H9 (cell line): ENCODE measurements at regions not wholly inside any gene's neighbourhood (a gene's known extent, or its start where the extent isn't known, plus 50 kb on each side); places are given as distances from the start of the nearest gene placed in this dataset.

Experiments used
- DNase-seq: peaks from one replicate; pipeline ENCODE4 v3.0.0-alpha.2; 2017
- H2AFZ ChIP-seq: one replicate; pipeline ENCODE4 v1.6.1; 2013; ENCODE audit warnings: mild to moderate bottlenecking, low read length, control low read depth, moderate library complexity
- H2AK5ac ChIP-seq: 2 replicates; pipeline ENCODE4 v1.6.1; 2013; ENCODE audit warnings: low read length, control low read depth, mixed read lengths; ENCODE audit not compliant: insufficient read length
- H2BK120ac ChIP-seq: one replicate; pipeline ENCODE4 v1.6.1; 2013; ENCODE audit warnings: low read depth, mild to moderate bottlenecking, low read length, control low read depth, inconsistent platforms; ENCODE audit not compliant: poor library complexity, severe bottlenecking
- H2BK12ac ChIP-seq: 2 replicates; pipeline ENCODE4 v1.6.1; 2013; ENCODE audit warnings: low read length, control low read depth, mixed read lengths, low read depth; ENCODE audit not compliant: insufficient read length
- H2BK15ac ChIP-seq: 2 replicates; pipeline ENCODE4 v1.6.1; 2013; ENCODE audit warnings: low read depth, low read length, control low read depth
- H2BK20ac ChIP-seq: one replicate; pipeline ENCODE4 v1.6.1; 2013; ENCODE audit warnings: low read depth, mild to moderate bottlenecking, low read length, control low read depth, inconsistent platforms; ENCODE audit not compliant: poor library complexity, severe bottlenecking
- H2BK5ac ChIP-seq: 2 replicates; pipeline ENCODE4 v1.6.1; 2013; ENCODE audit warnings: low read length, control low read depth, mixed read lengths; ENCODE audit not compliant: insufficient read length
- H3K14ac ChIP-seq: 2 replicates; pipeline ENCODE4 v1.6.1; 2013; ENCODE audit warnings: low read length, control low read depth; ENCODE audit not compliant: insufficient read depth
- H3K18ac ChIP-seq: 2 replicates; pipeline ENCODE4 v1.6.1; 2013; ENCODE audit warnings: low read depth, mild to moderate bottlenecking, mixed read lengths, low read length, control low read depth; ENCODE audit not compliant: insufficient read length
- H3K23ac ChIP-seq: 2 replicates; pipeline ENCODE4 v1.6.1; 2013; ENCODE audit warnings: low read length, control low read depth, mixed read lengths, low read depth; ENCODE audit not compliant: insufficient read length
- H3K23me2 ChIP-seq: 2 replicates; pipeline ENCODE4 v1.6.1; 2013; ENCODE audit warnings: low read depth, mild to moderate bottlenecking, mixed read lengths, low read length, control low read depth; ENCODE audit not compliant: insufficient read length, poor library complexity, severe bottlenecking
- H3K27ac ChIP-seq: 2 replicates; pipeline ENCODE4 v1.5.1; 2013; ENCODE audit warnings: low read length, control low read depth, mixed read lengths, low read depth; ENCODE audit not compliant: insufficient read length
- H3K27me3 ChIP-seq: 2 replicates; pipeline ENCODE4 v1.6.1; 2013; ENCODE audit warnings: low read length, control low read depth, inconsistent platforms; ENCODE audit not compliant: insufficient read depth
- H3K4ac ChIP-seq: 2 replicates; pipeline ENCODE4 v1.6.1; 2013; ENCODE audit warnings: low read depth, mild to moderate bottlenecking, control low read depth, inconsistent platforms, low read length, moderate library complexity
- H3K4me1 ChIP-seq: 2 replicates; pipeline ENCODE4 v1.6.1; 2013; ENCODE audit warnings: low read length, control low read depth, inconsistent platforms; ENCODE audit not compliant: insufficient read depth
- H3K4me2 ChIP-seq: 2 replicates; pipeline ENCODE4 v1.6.1; 2013; ENCODE audit warnings: low read length, control low read depth, mixed read lengths; ENCODE audit not compliant: insufficient read length, insufficient read depth
- H3K56ac ChIP-seq: 2 replicates; pipeline ENCODE4 v1.6.1; 2013; ENCODE audit warnings: low read depth, mild to moderate bottlenecking, mixed read lengths, low read length, control low read depth; ENCODE audit not compliant: insufficient read length
- H3K79me1 ChIP-seq: 2 replicates; pipeline ENCODE4 v1.6.1; 2013; ENCODE audit warnings: low read depth, mild to moderate bottlenecking, moderate library complexity, low read length, control low read depth, inconsistent platforms; ENCODE audit not compliant: insufficient read depth, poor library complexity, severe bottlenecking
- H3K79me2 ChIP-seq: 2 replicates; pipeline ENCODE4 v1.6.1; 2013; ENCODE audit warnings: low read length, control low read depth, inconsistent platforms; ENCODE audit not compliant: insufficient read depth
- H3K9ac ChIP-seq: 2 replicates; pipeline ENCODE4 v1.6.1; 2013; ENCODE audit warnings: low read length, control low read depth, mixed read lengths; ENCODE audit not compliant: insufficient read length; ENCODE audit errors: extremely low read depth
- H3K9me3 ChIP-seq: one replicate; pipeline ENCODE4 v1.6.1; 2013; ENCODE audit warnings: low read depth, low read length, inconsistent platforms; ENCODE audit not compliant: control insufficient read depth
- H3T11ph ChIP-seq: one replicate; pipeline ENCODE4 v1.6.1; 2013; ENCODE audit warnings: mild to moderate bottlenecking, low read length, control low read depth, inconsistent platforms
- H4K20me1 ChIP-seq: one replicate; pipeline ENCODE4 v1.6.1; 2013; ENCODE audit not compliant: control insufficient read depth, insufficient read length, insufficient read depth
- H4K5ac ChIP-seq: 2 replicates; pipeline ENCODE4 v1.6.1; 2013; ENCODE audit warnings: low read depth, mild to moderate bottlenecking, mixed read lengths, low read length, control low read depth; ENCODE audit not compliant: insufficient read length
- H4K8ac ChIP-seq: replicated peaks from 2 replicates; pipeline ENCODE4 v1.6.1; 2013; ENCODE audit warnings: low read length, control low read depth, mixed read lengths, low read depth; ENCODE audit not compliant: insufficient read length
- H4K91ac ChIP-seq: 2 replicates; pipeline ENCODE4 v1.6.1; 2013; ENCODE audit warnings: low read depth, mild to moderate bottlenecking, moderate library complexity, mixed read lengths, low read length, control low read depth; ENCODE audit not compliant: insufficient read length
- H3K27ac Mint-ChIP-seq, 3 experiments: 2 replicates in 2 of 3; 3 replicates in 1 of 3; pipeline ENCODE4 v1.8.0; 2020 to 2021; ENCODE audit warnings: mixed read lengths in 3 of 3, mild to moderate bottlenecking in 1 of 3, moderate library complexity in 1 of 3
- H3K27me3 Mint-ChIP-seq: 2 replicates; pipeline ENCODE4 v1.8.0; 2021; ENCODE audit warnings: low read depth, mild to moderate bottlenecking, moderate library complexity, mixed read lengths
- H3K36me3 Mint-ChIP-seq, 3 experiments: 2 replicates in 2 of 3; 3 replicates in 1 of 3; pipeline ENCODE4 v1.8.0; 2020 to 2021; ENCODE audit warnings: low read depth in 3 of 3, mixed read lengths in 3 of 3; ENCODE audit not compliant: insufficient read depth in 1 of 3
- H3K4me1 Mint-ChIP-seq, 2 experiments: 2 replicates each; pipeline ENCODE4 v1.8.0; 2020; ENCODE audit warnings: mixed read lengths in 2 of 2
- H3K4me3 Mint-ChIP-seq, 2 experiments: 2 replicates in 1 of 2; 3 replicates in 1 of 2; pipeline ENCODE4 v1.8.0; 2020 to 2021; ENCODE audit warnings: mild to moderate bottlenecking in 2 of 2, mixed read lengths in 2 of 2, moderate library complexity in 1 of 2
- H3K9me3 Mint-ChIP-seq, 2 experiments: 2 replicates in 1 of 2; 3 replicates in 1 of 2; pipeline ENCODE4 v1.8.0; 2020; ENCODE audit warnings: mild to moderate bottlenecking in 2 of 2, mixed read lengths in 2 of 2, moderate library complexity in 1 of 2
- CTCF ChIP-seq: fragments of 200-600 bp; sonication (generic); conservative IDR thresholded peaks from 3 replicates; pipeline ENCODE4 v1.8.0; 2021; ENCODE audit warnings: antibody characterized with exemption, mild to moderate bottlenecking

- H3K23ac ChIP-seq, result no peak overlapping the region
- no peak overlapping the region for H2BK120ac ChIP-seq
- H3K4me1 ChIP-seq, result no peaks in the 10 kb centered on the region
- Mint-ChIP-seq H3K4me1 (no peaks in the 10 kb centered on the region), H3K36me3 (no peaks in the 10 kb centered on the region), H3K4me3 (no peak overlapping the region), H3K9me3 (no peaks in the 10 kb centered on the region), H3K27me3 (no peaks in the 10 kb centered on the region), H3K27ac (no peak overlapping the region)
- no peak overlapping the region for H4K5ac ChIP-seq
- H2BK15ac ChIP-seq, result no peak overlapping the region
- H3K18ac ChIP-seq, result no peak overlapping the region
- H4K20me1 ChIP-seq, result no peaks in the 10 kb centered on the region
- H2BK5ac ChIP-seq, result no peak overlapping the region
- no peak overlapping the region for H3K56ac ChIP-seq
- H2AFZ ChIP-seq, result no peak overlapping the region
- H2BK12ac ChIP-seq, result no peak overlapping the region
- TF ChIP-seq CTCF, result no peak
- H3K9me3 ChIP-seq, result no peaks in the 10 kb centered on the region
- no peak overlapping the region for H2AK5ac ChIP-seq
- H4K91ac ChIP-seq, result no peak overlapping the region
- no peak for DNase-seq
- H3T11ph ChIP-seq, result no peak overlapping the region
- no peak overlapping the region for H2BK20ac ChIP-seq
- H3K27ac ChIP-seq, result no peak overlapping the region
- H3K27me3 ChIP-seq, result no peaks in the 10 kb centered on the region
- no peaks in the 10 kb centered on the region for H3K79me1 ChIP-seq
- H3K9ac ChIP-seq, result no peak overlapping the region
- no peak overlapping the region for H3K4ac ChIP-seq
- no peak overlapping the region for H4K8ac ChIP-seq
- no peaks in the 10 kb centered on the region for H3K23me2 ChIP-seq
- H3K4me2 ChIP-seq, result no peak overlapping the region
- H3K14ac ChIP-seq, result no peak overlapping the region
- H3K79me2 ChIP-seq, result no peaks in the 10 kb centered on the region
Observed at GRCh38 chr3:117843356-117843755, 1133.8 kb downstream of the TUSC7 start.
